Calu3 (cell line): ENCODE measurements at regions not wholly inside any gene's neighbourhood (a gene's known extent, or its start where the extent isn't known, plus 50 kb on each side); places are given as distances from the start of the nearest gene placed in this dataset.

Experiments used
- BruUV-seq: library from RNA; stranded (reverse); fragments of 400-500 nt; replicated peaks from 2 replicates; lab custom pipeline; 2021; lab: Mats Ljungman, UMichigan
- CTCF ChIA-PET: fragments of 300-600 bp; sonication (Branson Sonifier 250); formaldehyde crosslinking; loops from one replicate; lab custom pipeline; 2022; ENCODE audit warnings: antibody characterized with exemption; lab: Charles Lee
- DNase-seq: peaks from one replicate; pipeline ENCODE4 v3.0.0; 2022
- H3K27ac Mint-ChIP-seq: one replicate; pipeline ENCODE4 v1.8.0; 2022; ENCODE audit warnings: mixed read lengths; ENCODE audit not compliant: unreplicated experiment
- H3K27me3 Mint-ChIP-seq: one replicate; pipeline ENCODE4 v1.8.0; 2022; ENCODE audit warnings: mixed read lengths; ENCODE audit not compliant: unreplicated experiment
- H3K36me3 Mint-ChIP-seq: one replicate; pipeline ENCODE4 v1.8.0; 2022; ENCODE audit warnings: mild to moderate bottlenecking, moderate library complexity, mixed read lengths; ENCODE audit not compliant: insufficient read depth, unreplicated experiment
- H3K4me1 Mint-ChIP-seq: one replicate; pipeline ENCODE4 v1.8.0; 2022; ENCODE audit warnings: mild to moderate bottlenecking, low read depth, mixed read lengths; ENCODE audit not compliant: unreplicated experiment
- H3K4me3 Mint-ChIP-seq: one replicate; pipeline ENCODE4 v1.8.0; 2022; ENCODE audit warnings: mild to moderate bottlenecking, low read depth, moderate library complexity, mixed read lengths; ENCODE audit not compliant: unreplicated experiment
- H3K9me3 Mint-ChIP-seq: one replicate; pipeline ENCODE4 v1.8.0; 2022; ENCODE audit warnings: low read depth, mixed read lengths; ENCODE audit not compliant: unreplicated experiment
- intact Hi-C: fragments of 100-400 bp; cut with micrococcal nuclease; formaldehyde crosslinking; loops from one replicate; pipeline ENCODE4 v1.10.0; 2022; ENCODE audit not compliant: unreplicated experiment
- TF ChIP-seq, protein P1 (sequence below): fragments of 200-600 bp; IDR thresholded peaks from one replicate; pipeline ENCODE4 v1.8.0; 2022; ENCODE audit warnings: antibody characterized with exemption; ENCODE audit not compliant: unreplicated experiment

DNA sequence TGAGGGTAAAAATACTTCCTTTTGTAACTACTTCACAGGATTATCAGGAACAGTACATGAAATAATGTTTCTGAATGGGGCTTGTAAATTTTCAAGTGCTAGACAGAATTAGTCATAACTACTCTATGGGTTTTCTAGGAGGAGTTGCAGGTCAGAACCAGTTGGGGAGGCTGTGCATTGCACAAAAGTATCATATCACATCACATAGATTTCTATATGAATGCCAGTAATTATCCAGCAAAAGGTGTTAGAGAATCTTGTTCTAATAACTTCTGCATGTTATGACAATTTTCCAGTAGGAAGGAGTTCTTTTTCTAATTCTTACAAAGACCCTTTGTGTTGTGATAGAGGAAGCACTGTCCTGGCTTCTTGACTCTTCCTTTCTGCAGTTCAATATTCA, 551.6 kb downstream of the COL12A1 start:
- TF ChIP-seq, protein P1, sequence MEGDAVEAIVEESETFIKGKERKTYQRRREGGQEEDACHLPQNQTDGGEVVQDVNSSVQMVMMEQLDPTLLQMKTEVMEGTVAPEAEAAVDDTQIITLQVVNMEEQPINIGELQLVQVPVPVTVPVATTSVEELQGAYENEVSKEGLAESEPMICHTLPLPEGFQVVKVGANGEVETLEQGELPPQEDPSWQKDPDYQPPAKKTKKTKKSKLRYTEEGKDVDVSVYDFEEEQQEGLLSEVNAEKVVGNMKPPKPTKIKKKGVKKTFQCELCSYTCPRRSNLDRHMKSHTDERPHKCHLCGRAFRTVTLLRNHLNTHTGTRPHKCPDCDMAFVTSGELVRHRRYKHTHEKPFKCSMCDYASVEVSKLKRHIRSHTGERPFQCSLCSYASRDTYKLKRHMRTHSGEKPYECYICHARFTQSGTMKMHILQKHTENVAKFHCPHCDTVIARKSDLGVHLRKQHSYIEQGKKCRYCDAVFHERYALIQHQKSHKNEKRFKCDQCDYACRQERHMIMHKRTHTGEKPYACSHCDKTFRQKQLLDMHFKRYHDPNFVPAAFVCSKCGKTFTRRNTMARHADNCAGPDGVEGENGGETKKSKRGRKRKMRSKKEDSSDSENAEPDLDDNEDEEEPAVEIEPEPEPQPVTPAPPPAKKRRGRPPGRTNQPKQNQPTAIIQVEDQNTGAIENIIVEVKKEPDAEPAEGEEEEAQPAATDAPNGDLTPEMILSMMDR, result no peak
- Mint-ChIP-seq H3K9me3 (no peaks in the 10 kb centered on the region), H3K27me3 (no peaks in the 10 kb centered on the region), H3K4me1 (no peaks in the 10 kb centered on the region), H3K36me3 (no peaks in the 10 kb centered on the region), H3K4me3 (no peak overlapping the region), H3K27ac (no peak overlapping the region)
- CTCF ChIA-PET, result no interaction called here
- DNase-seq, result no peak
- intact Hi-C loops, result no loop called here
- no TSS peak for BruUV-seq

DNA sequence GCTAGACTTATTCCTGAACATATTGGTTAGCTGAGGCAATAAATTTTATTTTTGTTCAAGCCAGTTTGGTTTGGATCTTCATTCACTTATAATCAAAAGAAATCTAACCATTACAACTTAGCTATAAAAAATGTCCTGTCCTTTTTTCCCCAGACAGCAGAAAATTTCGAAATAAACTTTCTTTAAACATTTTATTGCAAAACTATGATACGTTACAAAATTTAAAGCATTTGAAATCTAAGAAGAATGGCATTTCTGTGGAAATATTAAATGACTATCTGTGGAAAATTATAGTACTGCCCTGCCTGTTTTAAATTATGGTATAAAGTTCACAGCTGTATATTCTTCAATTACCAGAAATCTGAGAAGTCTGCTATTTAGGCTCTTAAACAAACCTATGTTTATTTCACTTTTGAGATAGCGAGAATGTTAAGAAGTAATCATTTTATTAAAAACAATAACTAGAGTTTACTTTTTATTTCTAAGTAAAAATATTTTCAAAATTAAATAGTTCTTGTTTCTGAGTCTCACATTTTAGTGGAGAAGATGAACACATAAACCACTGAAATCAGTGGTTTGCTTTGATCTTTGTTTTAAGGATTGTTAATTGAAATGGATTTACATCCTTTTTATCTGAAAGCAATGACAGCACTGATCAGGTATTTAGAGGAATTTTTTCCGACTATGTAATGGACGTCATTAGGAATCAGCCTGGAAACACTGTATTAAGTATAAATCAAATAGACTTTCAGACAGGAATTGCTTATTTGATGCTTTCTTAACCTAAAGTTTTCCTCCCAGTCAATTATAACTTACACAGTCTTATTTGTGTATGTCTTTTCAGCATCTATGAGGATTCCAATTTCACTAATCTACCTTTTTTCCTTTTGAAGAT, 553.7 kb downstream of the COL12A1 start:
- BruUV-seq, result no TSS peak
- CTCF ChIA-PET, result no interaction called here
- intact Hi-C loops, result no loop called here

DNA sequence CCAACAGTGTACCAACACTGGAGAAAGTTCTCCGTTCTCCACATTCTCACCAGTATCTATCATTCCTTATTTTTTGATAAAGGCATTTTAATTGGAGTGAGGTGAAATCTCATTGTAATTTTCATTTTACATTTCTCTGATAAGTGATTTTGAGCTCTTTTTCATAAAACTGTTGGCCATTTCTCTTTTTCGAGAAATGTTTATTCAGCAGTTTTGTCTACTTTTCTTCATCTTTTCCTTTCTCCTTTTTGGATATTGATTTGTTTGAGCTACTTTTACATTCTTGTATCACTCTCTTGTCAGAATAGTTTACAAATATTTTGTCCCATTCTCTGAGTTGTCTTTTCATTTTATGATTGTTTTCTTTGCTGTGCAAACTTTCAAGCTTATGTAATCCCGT, 555.2 kb downstream of the COL12A1 start:
- Mint-ChIP-seq H3K36me3 (no peaks in the 10 kb centered on the region), H3K4me1 (no peaks in the 10 kb centered on the region), H3K9me3 (no peaks in the 10 kb centered on the region), H3K27ac (no peak overlapping the region), H3K4me3 (no peak overlapping the region), H3K27me3 (no peaks in the 10 kb centered on the region)
- TF ChIP-seq, protein P1, result no peak
- no TSS peak for BruUV-seq
- intact Hi-C loops, result no loop called here
- CTCF ChIA-PET, result no interaction called here
- DNase-seq, result no peak

More for the DNA sequence above, 553.7 kb downstream of the COL12A1 start:
- Mint-ChIP-seq H3K9me3 (no peaks in the 10 kb centered on the region), H3K4me1 (no peaks in the 10 kb centered on the region), H3K27me3 (no peaks in the 10 kb centered on the region), H3K36me3 (no peaks in the 10 kb centered on the region), H3K4me3 (no peak overlapping the region), H3K27ac (no peak overlapping the region)
- no peak for DNase-seq
- TF ChIP-seq, protein P1, result no peak

DNA sequence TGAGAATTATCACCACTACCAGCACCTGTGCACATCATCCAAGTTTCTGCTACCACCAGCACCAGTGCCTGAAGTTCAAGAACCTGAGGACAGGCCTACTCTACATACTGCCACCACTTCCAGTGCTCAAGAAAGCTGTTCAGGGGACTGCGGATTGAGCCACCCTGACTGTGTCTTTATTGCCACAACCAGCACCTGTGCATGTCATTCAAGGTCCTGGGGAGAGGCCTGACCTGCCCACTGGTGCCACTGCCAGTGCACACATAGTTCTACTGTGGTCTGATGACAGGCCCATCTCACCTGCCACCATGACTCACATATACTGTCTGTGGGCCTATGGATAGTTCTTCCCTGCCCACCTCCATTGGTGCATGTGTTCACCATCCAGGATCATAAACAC, 559.4 kb downstream of the COL12A1 start:
- DNase-seq, result no peak
- Mint-ChIP-seq H3K27me3 (no peaks in the 10 kb centered on the region), H3K9me3 (no peaks in the 10 kb centered on the region), H3K4me3 (no peak overlapping the region), H3K36me3 (no peaks in the 10 kb centered on the region), H3K27ac (no peak overlapping the region), H3K4me1 (no peaks in the 10 kb centered on the region)
- CTCF ChIA-PET, result no interaction called here
- intact Hi-C loops, result no loop called here
- TF ChIP-seq, protein P1, result no peak
- BruUV-seq, result no TSS peak
